Ammon's horn (tissue), 1 donor: ENCODE measurements at regions not wholly inside any gene's neighbourhood (a gene's known extent, or its start where the extent isn't known, plus 50 kb on each side); places are given as distances from the start of the nearest gene placed in this dataset.
"Not testable (repeated sequence)": the region's sequence is repeated elsewhere in the genome, so short reads cannot be mapped to it uniquely, and the experiment has no call there.

Experiments
- DNase-seq: peaks from one replicate; pipeline ENCODE4 v3.0.0-alpha.2; 2016; ENCODE audit warnings: low spot score

- not testable (repeated sequence) for DNase-seq
These were observed 54.8 kb upstream of the ZNF717 start for GRCh38 chr3:75840160-75840559.

GRCh38 chr3:75850301-75851008 is 65.1 kb upstream of the ZNF717 start:
- DNase-seq: not testable (repeated sequence)

DNA sequence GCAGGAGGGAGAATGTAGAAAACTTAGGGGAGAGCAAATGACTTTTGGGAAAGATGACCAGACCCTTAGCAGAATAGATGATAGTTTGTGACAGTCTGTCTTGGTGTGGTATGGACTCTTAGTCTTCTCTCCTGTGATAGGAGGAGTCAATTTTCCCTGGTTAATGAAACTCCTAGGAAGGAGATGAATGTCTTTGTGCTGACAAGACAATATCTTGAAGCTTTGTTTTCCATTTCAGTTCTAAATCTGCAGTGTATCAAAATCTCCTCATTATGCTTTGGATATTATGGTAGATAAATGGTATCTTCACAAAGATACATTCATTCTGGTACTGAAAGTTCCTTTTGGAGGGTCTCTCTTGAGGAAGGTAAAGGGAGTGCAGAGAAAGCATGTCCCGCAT is 77.8 kb upstream of the ZNF717 start:
- DNase-seq: no peak

GRCh38 chr3:75863878-75864277 is 78.5 kb upstream of the ZNF717 start:
- DNase-seq: no peak

- DNase-seq: not testable (repeated sequence)
These were observed 98.4 kb upstream of the ZNF717 start for GRCh38 chr3:75883719-75884118.

- no peak for DNase-seq
These were observed 101.7 kb upstream of the ZNF717 start for GRCh38 chr3:75886971-75887526.

DNA sequence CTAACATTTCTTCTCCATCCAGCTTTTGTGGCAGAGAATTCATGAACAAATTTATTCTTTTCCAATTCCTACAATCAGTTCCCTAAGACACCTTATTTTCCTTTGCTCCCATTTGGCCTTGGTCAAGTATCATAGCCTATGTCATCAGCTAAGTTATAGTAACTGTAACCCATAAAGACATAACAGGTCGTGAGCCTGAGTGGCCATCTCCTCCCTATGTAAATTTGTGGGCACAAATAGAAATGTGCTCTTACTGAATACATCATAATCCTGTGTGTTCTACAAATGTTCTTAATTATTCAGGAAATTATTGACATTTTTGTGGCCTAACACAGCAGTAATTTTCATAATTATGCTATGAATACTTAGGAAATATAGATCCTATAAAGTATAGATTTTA is 108.9 kb upstream of the ZNF717 start:
- DNase-seq: no peak

GRCh38 chr3:75896265-75896664 is 110.9 kb upstream of the ZNF717 start:
- no peak for DNase-seq

- DNase-seq: not testable (repeated sequence)
These were observed 116.1 kb upstream of the ZNF717 start for GRCh38 chr3:75901446-75901845.

DNA sequence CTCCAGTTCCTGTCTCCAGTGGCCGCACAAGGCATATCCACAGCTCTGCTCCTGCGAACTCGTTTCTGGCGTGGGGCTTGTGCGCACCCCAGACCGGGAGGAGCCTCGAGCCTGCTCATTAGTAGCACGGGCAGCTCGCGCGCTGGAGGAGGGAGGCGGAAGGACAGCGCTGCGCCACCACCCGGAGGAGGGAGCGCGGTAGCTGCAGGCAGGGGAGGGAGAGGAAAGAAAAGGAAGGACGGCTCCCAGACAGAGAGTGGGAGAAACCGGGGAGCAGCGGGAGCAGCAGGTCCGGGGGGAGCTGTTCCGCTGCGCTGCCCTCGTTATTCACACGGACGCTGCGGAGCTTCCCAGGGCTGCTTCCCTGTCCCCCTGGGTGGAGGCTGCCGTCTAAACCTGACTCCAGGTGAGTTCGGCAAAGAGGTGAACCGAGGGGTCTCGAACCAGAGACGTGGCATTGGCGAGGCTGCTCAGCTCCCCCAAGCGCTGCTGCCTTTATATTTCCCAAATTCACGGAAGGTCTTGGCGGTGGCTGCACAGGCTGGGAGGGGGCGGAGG is 121.3 kb upstream of the ZNF717 start:
- DNase-seq: peak; percentile 62

- DNase-seq: no peak
These were observed 128.5 kb upstream of the ZNF717 start for GRCh38 chr3:75913800-75914350.

GRCh38 chr3:75914741-75915140 is 129.4 kb upstream of the ZNF717 start:
- DNase-seq: not testable (repeated sequence)

GRCh38 chr3:75938921-75939320 is 153.6 kb upstream of the ZNF717 start:
- DNase-seq: no peak

DNA sequence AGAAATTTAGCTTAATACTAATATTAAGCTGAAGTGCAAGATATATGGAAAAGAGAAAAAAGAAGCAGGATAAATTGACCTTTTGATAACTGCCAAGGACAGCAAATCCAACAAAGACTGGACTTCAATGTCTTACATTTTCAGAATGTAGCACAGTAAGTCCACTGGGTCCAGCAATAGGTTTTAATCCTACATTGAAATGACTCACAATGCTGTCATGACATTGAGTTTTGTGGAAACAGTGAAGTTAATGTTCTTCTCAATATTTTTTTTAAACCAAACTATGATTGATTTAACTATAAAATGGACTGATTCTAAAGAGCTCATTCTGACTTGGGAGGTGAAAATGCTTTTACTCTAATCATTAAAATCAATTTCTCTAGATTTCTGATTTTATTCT is 166.6 kb upstream of the ZNF717 start:
- DNase-seq: no peak

DNA sequence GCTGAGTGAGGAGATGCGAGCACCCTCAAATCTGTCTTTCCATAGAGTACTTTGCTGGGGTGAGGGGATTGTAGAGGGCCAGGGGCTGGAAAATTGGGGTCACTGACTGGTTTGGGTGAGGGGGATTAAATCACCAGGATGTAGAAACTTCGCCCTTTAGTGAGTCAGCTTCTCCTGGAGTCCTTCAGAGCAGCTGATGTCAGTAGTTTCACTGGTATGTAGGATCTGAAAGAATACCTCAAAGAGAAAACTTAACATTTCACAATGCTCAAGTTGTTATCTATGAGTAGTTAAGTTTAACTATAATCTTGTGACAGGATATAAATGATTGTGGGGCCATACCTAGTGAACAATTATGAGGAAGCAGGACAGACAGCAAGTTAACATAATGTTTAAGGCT is 174.7 kb upstream of the ZNF717 start:
- not testable (repeated sequence) for DNase-seq

DNA sequence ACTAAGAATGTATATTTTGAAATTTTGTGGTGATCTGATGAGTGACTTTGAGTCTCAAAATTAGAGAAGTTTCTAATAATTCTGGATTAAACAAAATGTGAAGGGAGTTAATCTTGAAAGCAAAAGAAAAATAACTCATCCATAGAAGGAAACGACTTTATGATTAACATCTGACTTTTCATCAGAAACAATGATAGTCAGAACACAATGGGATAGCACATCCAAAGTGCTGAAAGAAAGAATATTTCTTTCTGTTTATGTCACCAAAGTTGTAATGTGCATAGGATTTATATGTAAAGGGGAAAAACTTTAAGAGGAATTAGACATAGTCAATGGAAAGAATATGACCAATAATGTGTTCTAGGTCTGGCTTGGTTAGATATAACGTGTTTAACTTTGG is 176.7 kb upstream of the ZNF717 start:
- not testable (repeated sequence) for DNase-seq

DNA sequence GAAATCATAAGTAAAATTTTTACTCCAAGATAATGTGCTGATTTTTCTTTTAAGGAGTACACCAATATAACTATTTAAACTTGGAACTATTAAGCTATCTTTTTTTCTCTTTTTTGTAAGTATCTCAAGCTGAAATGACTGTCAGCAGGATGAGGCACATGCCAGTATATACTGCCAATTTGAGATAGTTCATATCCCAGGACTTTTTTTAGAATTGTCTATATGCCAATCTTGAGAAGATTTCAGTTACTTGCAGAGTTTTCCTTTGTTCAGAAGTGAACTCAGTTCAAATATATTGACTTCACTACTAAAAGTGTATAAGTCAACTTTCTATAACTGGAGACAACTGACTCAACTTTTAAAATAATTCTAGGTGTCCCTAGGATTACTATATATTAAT is 181.7 kb upstream of the ZNF717 start:
- DNase-seq: no peak

DNA sequence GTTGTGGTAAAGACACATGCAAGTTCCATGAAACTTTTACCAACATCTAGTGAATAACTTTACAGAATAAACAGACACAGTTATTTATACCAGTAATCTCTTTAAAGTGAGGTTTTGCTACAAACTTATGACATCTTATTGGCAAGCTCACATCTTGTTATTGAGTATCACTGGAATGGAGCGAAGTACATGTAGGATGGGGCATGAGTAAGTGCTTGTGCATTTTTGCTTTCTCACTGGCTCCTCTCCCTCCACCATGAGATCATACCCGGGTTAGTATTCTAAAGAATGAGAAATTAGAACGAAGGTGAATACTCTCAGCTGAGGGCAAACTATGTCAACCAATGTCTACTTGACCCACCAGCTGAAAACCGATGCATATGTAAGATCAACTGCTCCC is 193.3 kb upstream of the ZNF717 start:
- DNase-seq: no peak

DNA sequence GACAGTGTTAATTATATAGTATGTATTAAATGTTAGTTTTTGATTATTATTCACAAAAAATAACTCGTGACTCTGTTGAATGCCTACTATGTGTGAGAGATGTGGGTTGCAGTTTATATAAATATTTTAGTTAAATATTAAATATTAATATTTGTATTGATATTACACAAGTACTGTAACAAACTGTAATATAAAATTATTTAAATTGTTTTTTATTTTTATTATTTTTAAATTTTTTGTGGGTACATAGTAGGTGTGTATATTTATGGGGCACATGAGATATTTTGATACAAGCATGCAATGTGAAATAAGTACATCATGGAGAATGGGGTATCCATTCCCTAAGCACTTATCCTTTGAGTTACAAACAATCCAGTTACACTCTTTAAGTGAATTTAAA is 196.1 kb upstream of the ZNF717 start:
- DNase-seq: no peak

DNA sequence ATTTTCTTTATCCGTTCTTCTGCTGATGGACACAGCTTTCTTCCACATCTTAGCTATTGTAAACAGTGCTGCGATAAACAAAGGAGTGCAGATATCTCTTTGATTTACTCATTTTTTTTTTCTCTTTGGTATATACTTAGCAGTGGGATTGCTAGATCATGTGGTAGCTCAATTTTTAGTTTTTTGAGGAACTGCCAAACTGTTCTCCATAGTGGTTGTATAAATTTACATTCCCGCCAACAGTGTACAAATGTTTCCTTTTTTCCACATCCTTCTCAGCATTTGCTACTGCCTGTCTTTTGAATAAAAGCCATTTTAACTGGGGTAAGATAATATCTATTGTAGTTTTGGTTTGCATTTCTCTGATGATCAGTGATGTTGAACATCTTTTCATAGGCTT is 196.8 kb upstream of the ZNF717 start:
- DNase-seq: no peak

GRCh38 chr3:75983111-75983510 is 197.8 kb upstream of the ZNF717 start:
- DNase-seq: no peak

GRCh38 chr3:75983609-75984290 is 198.4 kb upstream of the ZNF717 start:
- no peak for DNase-seq

DNA sequence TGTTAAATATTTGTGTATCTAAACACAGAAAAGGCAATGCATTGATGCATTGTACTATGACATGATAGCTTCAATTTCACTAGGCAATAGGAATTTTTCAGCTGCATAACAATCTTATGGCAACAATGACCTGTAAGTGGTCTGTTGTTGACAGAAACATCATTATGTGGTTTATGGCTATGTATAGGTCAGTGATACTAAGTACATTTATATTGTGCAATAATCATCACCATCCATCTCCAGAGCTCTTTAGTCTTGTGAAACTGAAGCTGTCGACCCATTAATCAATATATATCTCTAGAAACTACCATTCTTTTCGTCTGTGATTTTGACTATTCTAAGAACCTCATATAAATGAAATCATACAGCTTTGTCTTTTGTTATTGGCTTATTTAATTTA is 200.1 kb upstream of the ZNF717 start:
- no peak for DNase-seq
